ENCODE measurements at regions not wholly inside any gene's neighbourhood (a gene's known extent, or its start where the extent isn't known, plus 50 kb on each side); places are given as distances from the start of the nearest gene placed in this dataset.
A peak's percentile ranks its signal among the peaks of the same experiment; 100 is the strongest.
"Not testable (repeated sequence)": the region's sequence is repeated elsewhere in the genome, so short reads cannot be mapped to it uniquely, and the experiment has no call there.

GRCh38 chr17:20916383-20916782 lies 126.4 kb downstream of the USP22 start:
- H3K4me3 ChIP-seq (replicated peaks in 1 of 4; ENCODE audit: control extremely low read depth in 1 of 4, insufficient read depth in 1 of 4, low read depth in 3 of 4, low read length in 4 of 4): peak overlapping the region in 1 of 4 experiments; percentile 26
- H3K79me2 ChIP-seq (ENCODE audit: control insufficient read depth, insufficient read depth, low read length): no peaks in the 10 kb centered on the region
- no peak for DNase-seq (ENCODE audit: low read depth in 2 of 2)
- H4K20me1 ChIP-seq (ENCODE audit: control insufficient read depth, extremely low read depth, insufficient read depth, low read length): no peaks in the 10 kb centered on the region
- TF ChIP-seq CTCF (conservative IDR thresholded peaks at IDR 0.05 in 1 of 2, IDR thresholded peaks at IDR 0.05 in 1 of 2; ENCODE audit: low read depth in 1 of 2, low read length in 2 of 2): no peak
- no peak for TF ChIP-seq EZH2 (IDR thresholded peaks at IDR 0.05; ENCODE audit: low read length, missing control alignments)
- no peaks in the 10 kb centered on the region for H3K27me3 ChIP-seq (ENCODE audit: control insufficient read depth, insufficient read depth, low read length)
- no peak overlapping the region for H3K27ac ChIP-seq (ENCODE audit: insufficient read depth, low read length)
- H2AFZ ChIP-seq (ENCODE audit: low read length): peak overlapping the region; percentile 57
- H3K9me3 ChIP-seq (ENCODE audit: control insufficient read depth, insufficient read depth, low read depth, low read length): no peaks in the 10 kb centered on the region
- H3K9ac ChIP-seq (ENCODE audit: insufficient read depth, low read length): no peak overlapping the region
- no peaks in the 10 kb centered on the region for H3K36me3 ChIP-seq (ENCODE audit: control insufficient read depth, insufficient read depth, low read length)
- H3K4me1 ChIP-seq (ENCODE audit: control insufficient read depth, extremely low read depth, insufficient read depth, low read length): no peaks in the 10 kb centered on the region
- H3K4me2 ChIP-seq (ENCODE audit: extremely low read depth, insufficient read depth, low read length): peak overlapping the region; percentile 38

DNA sequence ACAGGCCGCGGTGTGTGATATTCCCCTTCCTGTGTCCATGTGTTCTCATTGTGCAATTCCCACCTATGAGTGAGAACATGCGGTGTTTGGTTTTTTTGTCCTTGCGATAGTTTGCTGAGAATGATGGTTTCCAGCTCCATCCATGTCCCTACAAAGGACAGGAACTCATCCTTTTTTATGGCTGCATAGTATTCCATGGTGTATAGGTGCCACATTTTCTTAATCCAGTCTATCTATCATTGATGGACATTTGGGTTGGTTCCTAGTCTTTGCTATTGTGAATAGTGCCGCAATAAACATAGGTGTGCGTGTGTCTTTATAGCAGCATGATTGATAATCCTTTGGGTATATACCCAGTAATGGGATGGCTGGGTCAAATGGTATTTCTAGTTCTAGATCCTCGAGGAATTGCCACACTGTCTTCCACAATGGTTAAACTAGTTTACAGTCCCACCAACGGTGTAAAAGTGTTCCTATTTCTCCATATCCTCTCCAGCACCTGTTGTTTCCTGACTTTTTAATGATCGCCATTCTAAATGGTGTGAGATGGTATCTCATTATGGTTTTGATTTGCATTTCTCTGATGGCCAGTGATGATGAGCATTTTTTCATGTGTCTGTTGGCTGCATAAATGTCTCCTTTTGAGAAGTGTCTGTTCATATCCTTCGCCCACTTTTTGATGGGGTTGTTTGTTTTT lies 125.1 kb downstream of the USP22 start:
- H3K36me3 ChIP-seq (ENCODE audit: control insufficient read depth, insufficient read depth, low read length); H3K9ac ChIP-seq (ENCODE audit: insufficient read depth, low read length); H2AFZ ChIP-seq (ENCODE audit: low read length); H3K4me1 ChIP-seq (ENCODE audit: control insufficient read depth, extremely low read depth, insufficient read depth, low read length); H3K9me3 ChIP-seq (ENCODE audit: control insufficient read depth, insufficient read depth, low read depth, low read length); H3K4me2 ChIP-seq (ENCODE audit: extremely low read depth, insufficient read depth, low read length); H3K27ac ChIP-seq (ENCODE audit: insufficient read depth, low read length); DNase-seq (ENCODE audit: low read depth in 2 of 2); H3K79me2 ChIP-seq (ENCODE audit: control insufficient read depth, insufficient read depth, low read length); H3K27me3 ChIP-seq (ENCODE audit: control insufficient read depth, insufficient read depth, low read length); H3K4me3 ChIP-seq (replicated peaks in 1 of 4; ENCODE audit: control extremely low read depth in 1 of 4, insufficient read depth in 1 of 4, low read depth in 3 of 4, low read length in 4 of 4); H4K20me1 ChIP-seq (ENCODE audit: control insufficient read depth, extremely low read depth, insufficient read depth, low read length): not testable (repeated sequence)

GRCh38 chr17:20920095-20920814 lies 122.6 kb downstream of the USP22 start:
- H4K20me1 ChIP-seq (ENCODE audit: control insufficient read depth, extremely low read depth, insufficient read depth, low read length): no peaks in the 10 kb centered on the region
- no peaks in the 10 kb centered on the region for H3K36me3 ChIP-seq (ENCODE audit: control insufficient read depth, insufficient read depth, low read length)
- H3K9me3 ChIP-seq (ENCODE audit: control insufficient read depth, insufficient read depth, low read depth, low read length): no peaks in the 10 kb centered on the region
- no peak overlapping the region for H2AFZ ChIP-seq (ENCODE audit: low read length)
- H3K27ac ChIP-seq (ENCODE audit: insufficient read depth, low read length): no peak overlapping the region
- no peaks in the 10 kb centered on the region for H3K79me2 ChIP-seq (ENCODE audit: control insufficient read depth, insufficient read depth, low read length)
- no peak for TF ChIP-seq CTCF (conservative IDR thresholded peaks at IDR 0.05 in 1 of 2, IDR thresholded peaks at IDR 0.05 in 1 of 2; ENCODE audit: low read depth in 1 of 2, low read length in 2 of 2)
- no peaks in the 10 kb centered on the region for H3K27me3 ChIP-seq (ENCODE audit: control insufficient read depth, insufficient read depth, low read length)
- peaks cover 3% of the 10 kb centered on the region for H3K4me1 ChIP-seq (ENCODE audit: control insufficient read depth, extremely low read depth, insufficient read depth, low read length)
- no peak overlapping the region for H3K4me3 ChIP-seq (replicated peaks in 1 of 4; ENCODE audit: control extremely low read depth in 1 of 4, insufficient read depth in 1 of 4, low read depth in 3 of 4, low read length in 4 of 4)
- H3K4me2 ChIP-seq (ENCODE audit: extremely low read depth, insufficient read depth, low read length): no peak overlapping the region
- peak in 1 of 2 donors; percentile 45 for DNase-seq (ENCODE audit: low read depth in 2 of 2)
- H3K9ac ChIP-seq (ENCODE audit: insufficient read depth, low read length): no peak overlapping the region
